ENCODE measurements at regions not wholly inside any gene's neighbourhood (a gene's known extent, or its start where the extent isn't known, plus 50 kb on each side); places are given as distances from the start of the nearest gene placed in this dataset.

DNA sequence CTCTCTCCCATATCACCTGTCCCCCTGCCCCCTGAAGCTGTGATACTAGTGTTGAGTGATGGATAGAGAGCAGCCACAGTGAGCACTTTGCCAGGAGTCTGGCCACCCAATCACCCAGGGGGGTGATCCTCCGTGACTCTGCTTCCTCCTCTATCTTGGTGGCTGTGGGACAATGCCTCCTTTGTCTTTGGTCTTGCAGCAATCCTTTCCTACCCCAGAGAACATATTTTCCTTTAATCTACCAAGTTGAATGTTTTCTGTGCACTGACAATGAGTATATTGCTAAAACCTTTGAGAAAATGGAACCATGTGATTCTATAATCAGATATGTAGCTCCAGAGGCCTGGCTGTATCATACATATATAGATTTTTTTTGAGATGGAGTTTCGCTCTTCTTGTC is 58.1 kb upstream of the HEPHL1 start:
- DNase-seq (ENCODE audit: low read depth, low spot score), result no peak

DNA sequence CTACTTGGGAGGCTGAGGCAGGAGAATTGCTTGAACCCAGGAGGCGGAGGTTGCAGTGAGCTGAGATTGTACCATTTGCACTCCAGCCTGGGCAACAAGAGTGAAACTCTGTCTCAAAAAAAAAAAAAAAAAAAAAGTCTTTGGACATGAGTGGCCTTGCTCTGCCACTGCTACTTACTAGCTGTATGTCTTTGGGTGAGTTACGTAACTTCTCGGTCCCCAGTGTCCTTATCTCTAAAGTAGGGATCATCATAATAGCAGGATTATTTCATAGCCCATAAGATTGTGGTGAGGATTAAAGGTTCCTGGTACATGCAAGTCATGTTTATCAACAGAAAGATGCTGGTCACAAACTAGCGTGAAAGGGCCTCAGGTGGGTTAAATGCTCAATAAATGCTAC is 53.9 kb upstream of the HEPHL1 start:
- no peak for DNase-seq (ENCODE audit: low read depth, low spot score)

DNA sequence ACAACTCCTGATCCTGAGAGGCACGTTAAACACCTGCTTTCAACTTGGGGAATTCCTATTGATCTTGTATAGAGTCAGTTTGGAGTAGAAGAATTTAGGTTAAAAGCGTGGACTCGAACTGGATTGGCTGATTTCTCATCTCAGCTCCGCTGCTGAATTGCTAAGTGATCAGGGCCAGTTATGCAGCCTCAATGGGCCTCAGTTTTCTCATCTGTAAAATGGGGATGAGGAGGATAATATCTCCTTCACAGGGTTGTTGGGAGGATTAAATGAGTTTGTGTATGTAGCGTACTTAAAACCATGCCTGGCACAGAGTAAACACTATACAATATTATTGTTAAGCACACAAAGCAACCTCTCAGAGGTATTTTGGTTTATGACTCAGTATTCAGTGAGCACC is 53.2 kb upstream of the HEPHL1 start:
- DNase-seq (ENCODE audit: low read depth, low spot score), result no peak

DNA sequence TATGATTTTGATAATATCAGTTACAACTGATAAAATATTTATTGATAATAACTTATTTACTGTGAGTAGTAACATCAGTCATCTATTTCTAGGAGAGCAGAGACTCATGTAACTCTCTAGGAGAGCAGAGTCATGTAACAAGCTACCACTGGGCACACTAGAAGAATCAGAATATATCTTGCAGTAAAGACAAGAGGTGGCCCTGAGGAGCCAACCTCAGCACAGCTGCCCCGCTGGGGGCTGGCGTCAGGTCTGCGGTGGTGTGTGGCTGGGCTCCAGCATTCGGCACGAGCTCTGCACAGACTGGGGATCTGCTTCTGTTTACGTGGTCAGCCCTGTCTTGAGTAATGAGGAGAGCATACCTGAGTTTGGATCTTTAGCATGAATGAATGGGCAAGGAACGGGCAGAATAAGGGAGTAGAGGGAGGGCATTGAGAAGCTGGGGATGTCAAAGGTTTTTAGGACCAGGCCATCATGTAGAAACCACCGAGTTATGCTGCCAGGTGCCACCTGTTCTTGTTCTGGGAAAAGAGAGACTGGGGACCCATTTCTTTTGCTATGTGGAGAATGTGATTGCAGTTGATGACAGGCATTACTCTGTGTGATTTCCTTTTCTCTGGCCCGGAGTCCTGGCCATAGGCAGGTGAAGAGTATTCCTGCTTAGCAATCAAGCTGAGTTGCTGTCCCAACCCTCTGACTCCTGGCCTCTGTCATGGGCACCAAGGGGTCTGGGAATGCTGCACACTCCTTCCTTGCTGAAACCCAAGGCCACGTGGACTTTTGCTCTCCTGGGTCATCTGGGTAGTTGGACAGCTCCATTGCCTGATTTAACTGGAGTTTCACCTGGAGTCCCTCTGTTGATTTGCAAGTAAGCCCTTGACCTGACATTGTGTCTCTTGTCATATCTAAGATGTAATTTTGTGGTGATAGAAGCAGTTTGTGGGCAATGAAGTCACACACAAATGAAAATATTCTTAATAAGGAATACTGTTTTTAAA is 50.9 kb upstream of the HEPHL1 start:
- no peak for DNase-seq (ENCODE audit: low read depth, low spot score)

Measured in pulmonary artery endothelial cell (primary cell).